ENCODE measurements at regions not wholly inside any gene's neighbourhood (a gene's known extent, or its start where the extent isn't known, plus 50 kb on each side); places are given as distances from the start of the nearest gene placed in this dataset.

GRCh38 chr1:227465256-227465655 lies 98.1 kb upstream of the ZNF678 start:
- no peaks in the 10 kb centered on the region for H3K9me2 ChIP-seq
- H3F3A ChIP-seq (replicated peaks; ENCODE audit: insufficient read depth): no peaks in the 10 kb centered on the region
- no peak overlapping the region for H3K9ac ChIP-seq
- no peak overlapping the region for H3K4me3 ChIP-seq (ENCODE audit: low read depth in 2 of 2, low read length in 1 of 2)
- H3K36me3 ChIP-seq (replicated peaks in 1 of 2; ENCODE audit: control insufficient read depth in 1 of 2, insufficient read depth in 2 of 2, low read length in 1 of 2): no peaks in the 10 kb centered on the region
- no peaks in the 10 kb centered on the region for H3K79me2 ChIP-seq (ENCODE audit: insufficient read depth)
- no peak overlapping the region for H3K4me2 ChIP-seq
- DNase-seq: no peak
- H4K20me1 ChIP-seq (ENCODE audit: insufficient read depth): no peaks in the 10 kb centered on the region
- TF ChIP-seq PBX3 (IDR thresholded peaks at IDR 0.05) (no peak), REST (IDR thresholded peaks at IDR 0.05; ENCODE audit: low read depth, low read length) (no peak), RXRA (IDR thresholded peaks at IDR 0.05; ENCODE audit: borderline replicate concordance, low read depth) (no peak), EZH2phosphoT487 (IDR thresholded peaks at IDR 0.05; ENCODE audit: borderline replicate concordance, low read depth) (no peak), MAX (IDR thresholded peaks at IDR 0.05; ENCODE audit: low read depth) (no peak), IRF3 (IDR thresholded peaks at IDR 0.05; ENCODE audit: low read depth, low read length) (no peak), SMC3 (IDR thresholded peaks at IDR 0.05; ENCODE audit: low read depth, low read length) (no peak), USF1 (IDR thresholded peaks at IDR 0.05; ENCODE audit: borderline replicate concordance, low read depth) (no peak), SIN3A (IDR thresholded peaks at IDR 0.05; ENCODE audit: borderline replicate concordance, low read depth, low read length) (no peak), TAF1 (IDR thresholded peaks at IDR 0.05; ENCODE audit: borderline replicate concordance, low read depth, low read length) (no peak), USF2 (IDR thresholded peaks at IDR 0.05; ENCODE audit: borderline replicate concordance, low read depth, low read length) (no peak), CTCF (IDR thresholded peaks at IDR 0.05) (no peak; the same call in 1 of the 2 replicates)
- ChIA-PET CTCF (interaction anchor here (0.6 to 1.6 kb wide), 3 partner anchors 12 to 819 kb away, joined by 3 read pairs; no protein-coding TSS in a partner anchor), POLR2A (no interaction called here)
- H2AFZ ChIP-seq (ENCODE audit: low read depth): no peak overlapping the region
- H3K9me3 ChIP-seq: no peaks in the 10 kb centered on the region
- 20% methylated on average over 7 of the region's 7 CpGs for WGBS (ENCODE audit: low lambda C conversion rate)
- H3K4me1 ChIP-seq (ENCODE audit: control insufficient read depth in 1 of 2, insufficient read depth in 2 of 2, low read depth in 1 of 2, low read length in 1 of 2): no peaks in the 10 kb centered on the region
- no peaks in the 10 kb centered on the region; the same call in 1 of the 2 replicates for H3K27me3 ChIP-seq (ENCODE audit: insufficient read depth)
- no peak overlapping the region for H3K27ac ChIP-seq (ENCODE audit: low read depth in 2 of 2, low read length in 1 of 2)
